K562 (cell line): ENCODE measurements at regions not wholly inside any gene's neighbourhood (a gene's known extent, or its start where the extent isn't known, plus 50 kb on each side); places are given as distances from the start of the nearest gene placed in this dataset.

Experiments used
- ATAC-seq: fragments of 200-7000 bp; cut with Tn5 transposase; 3 replicates; pipeline ENCODE4 v1.9.1; 2020; ENCODE audit warnings: moderate library complexity
- BruUV-seq: library from RNA; stranded (reverse); fragments of 400-500 nt; replicated peaks from 2 replicates; lab custom pipeline; 2021; lab: Mats Ljungman, UMichigan
- CTCF ChIA-PET: fragments of 300-600 bp; formaldehyde crosslinking; extraction: SDS; loops from one replicate; lab custom pipeline; 2021; ENCODE audit warnings: low intra/inter-chr PET ratio; lab: Yijun Ruan, JAX
- POLR2A ChIA-PET: fragments of 300-600, 350-650 bp; sonication (Branson Sonifier 250); formaldehyde crosslinking; extraction: SDS; loops from one replicate; lab custom pipeline; 2021; ENCODE audit warnings: antibody characterized with exemption, inconsistent platforms; lab: Yijun Ruan, JAX
- DNase-seq, 4 experiments: peaks; one replicate each; pipeline versions ENCODE4 v3.0.0 to v3.0.0-alpha.2; 2011 to 2018; ENCODE audit warnings: low spot score in 3 of 4, mixed read lengths in 3 of 4; ENCODE audit errors: extremely low read depth in 1 of 4
- FAIRE-seq: peaks from 2 replicates; lab custom pipeline; 2011; peaks lifted over from hg19 to GRCh38; lab: Jason Lieb, UNC
- H2AFZ ChIP-seq: 2 replicates; pipeline ENCODE4 v1.6.0; 2011; ENCODE audit warnings: low read depth, low read length, control low read depth, inconsistent platforms
- H3K27ac ChIP-seq: fragments of 200-600 bp; 3 replicates; pipeline ENCODE4 v1.8.0; 2011; ENCODE audit warnings: low read depth, mild to moderate bottlenecking, control low read depth, inconsistent platforms, low read length, moderate library complexity, mixed read lengths; ENCODE audit errors: extremely low read depth
- H3K27me3 ChIP-seq, 2 experiments: fragments of 300-600 bp in 1 of 2; 2 replicates in 1 of 2; 3 replicates in 1 of 2; pipeline versions ENCODE4 v1.6.0 to v1.8.0; 2011; ENCODE audit warnings: inconsistent platforms in 2 of 2, low read length in 2 of 2, mild to moderate bottlenecking in 1 of 2, mixed read lengths in 1 of 2, moderate library complexity in 1 of 2; ENCODE audit not compliant: control insufficient read depth in 2 of 2, insufficient read depth in 2 of 2
- H3K36me3 ChIP-seq: fragments of 300-600 bp; 3 replicates; pipeline ENCODE4 v1.8.0; 2011; ENCODE audit warnings: mild to moderate bottlenecking, low read length, inconsistent platforms; ENCODE audit not compliant: control insufficient read depth, insufficient read depth
- H3K4me1 ChIP-seq, 2 experiments: fragments of 200-600 bp in 1 of 2; replicated peaks in 1 of 2; 2 replicates in 1 of 2; 3 replicates in 1 of 2; pipeline versions ENCODE4 v1.5.1 to v1.8.0; 2011; ENCODE audit warnings: inconsistent platforms in 2 of 2, low read length in 2 of 2, mild to moderate bottlenecking in 1 of 2, mixed read lengths in 1 of 2, moderate library complexity in 1 of 2; ENCODE audit not compliant: control insufficient read depth in 2 of 2, insufficient read depth in 2 of 2
- H3K4me2 ChIP-seq: 2 replicates; pipeline ENCODE4 v1.6.1; 2011; ENCODE audit warnings: low read length, control low read depth, inconsistent platforms, mixed read lengths; ENCODE audit not compliant: insufficient read depth
- H3K4me3 ChIP-seq: fragments of 200-600 bp; sonication (generic), shearing (Covaris generic); 2 replicates; pipeline ENCODE4 v1.5.1; 2016; ENCODE audit warnings: control low read depth, inconsistent platforms
- H3K79me2 ChIP-seq: fragments of 200-600 bp; 3 replicates; pipeline ENCODE4 v1.8.0; 2011; ENCODE audit warnings: low read length, inconsistent platforms; ENCODE audit not compliant: control insufficient read depth, insufficient read depth
- H3K9ac ChIP-seq, 2 experiments: 2 replicates each; pipeline versions ENCODE4 v1.6.0 to v1.6.1; 2011; ENCODE audit warnings: low read depth in 2 of 2, low read length in 2 of 2, control low read depth in 1 of 2, inconsistent platforms in 1 of 2, mild to moderate bottlenecking in 1 of 2, mixed read lengths in 1 of 2; ENCODE audit not compliant: insufficient read depth in 1 of 2
- H3K9me1 ChIP-seq: one replicate; pipeline ENCODE4 v1.6.0; 2011; ENCODE audit warnings: inconsistent platforms, mild to moderate bottlenecking, low read length, moderate library complexity; ENCODE audit not compliant: control insufficient read depth, insufficient read depth
- H3K9me3 ChIP-seq: replicated peaks from 2 replicates; pipeline ENCODE4 v1.5.1; 2011; ENCODE audit warnings: low read depth, low read length, inconsistent platforms; ENCODE audit not compliant: control insufficient read depth, insufficient read depth
- H4K20me1 ChIP-seq: replicated peaks from 2 replicates; pipeline ENCODE4 v1.6.1; 2011; ENCODE audit warnings: low read length, inconsistent platforms, mixed read lengths; ENCODE audit not compliant: control insufficient read depth, insufficient read depth
- ARID2 ChIP-seq: fragments of 450-650 bp; IDR thresholded peaks from 2 replicates; pipeline ENCODE4 v1.6.1; 2017; ENCODE audit warnings: antibody characterized with exemption, mild to moderate bottlenecking
- SMAD4 ChIP-seq: fragments of 250-450 bp; sonication (Bioruptor Pico); conservative IDR thresholded peaks from 2 replicates; pipeline ENCODE4 v1.8.0; 2021; ENCODE audit warnings: inconsistent platforms, mild to moderate bottlenecking, moderate library complexity
- ZNF121 ChIP-seq: sonication (generic); formaldehyde crosslinking; conservative IDR thresholded peaks from 2 replicates; pipeline ENCODE4 v1.8.0; 2022; ENCODE audit warnings: missing genetic modification reagents
- ZNF695 ChIP-seq: fragments of 450-650 bp; formaldehyde crosslinking; IDR thresholded peaks from 2 replicates; pipeline ENCODE4 v1.4.0; 2020; ENCODE audit warnings: mild to moderate bottlenecking, moderate library complexity
- ZNF764 ChIP-seq: fragments of 250-450 bp; sonication (Bioruptor Pico); IDR thresholded peaks from 2 replicates; pipeline ENCODE4 v1.4.0; 2020; ENCODE audit warnings: low read depth, mild to moderate bottlenecking, moderate library complexity
- ZNF785 ChIP-seq: fragments of 250-450 bp; sonication (Bioruptor Pico); IDR thresholded peaks from 2 replicates; pipeline ENCODE4 v1.4.0; 2020; ENCODE audit warnings: mild to moderate bottlenecking
- ZZZ3 ChIP-seq: fragments of 450-650 bp; IDR thresholded peaks from 2 replicates; pipeline ENCODE4 v1.6.1; 2016; ENCODE audit warnings: antibody characterized with exemption, mild to moderate bottlenecking, moderate library complexity
- WGBS: fragments of 100-300 bp; shearing (Covaris generic); methylation state at CpG from one replicate; pipeline ENCODE4 v1.1.6; 2016; ENCODE audit warnings: low coverage, mixed read lengths; ENCODE audit not compliant: insufficient coverage; ENCODE audit errors: missing lambda C conversion rate; 5-methylcytosine and 5-hydroxymethylcytosine counted together
- in situ Hi-C: fragments of 300-500 bp; cut with MboI; formaldehyde crosslinking; loops from 4 replicates; pipeline ENCODE4 v1.15.0; 2018; ENCODE audit warnings: inconsistent platforms, mixed read lengths
- intact Hi-C: fragments of 100-400 bp; cut with micrococcal nuclease; formaldehyde crosslinking; loops from 2 replicates; pipeline ENCODE4 v1.14.2; 2022
- TF ChIP-seq, protein P1 (sequence below), 2 experiments: IDR thresholded peaks in 1 of 2; conservative IDR thresholded peaks in 1 of 2; 2 replicates each; pipeline ENCODE4 v1.6.1; 2016; ENCODE audit warnings: low read depth in 2 of 2, mild to moderate bottlenecking in 1 of 2, missing compliant biosample characterization in 1 of 2, missing genetic modification characterization in 1 of 2, moderate library complexity in 1 of 2
- TF ChIP-seq, protein P2 (sequence below): fragments of 250-450 bp; sonication (Bioruptor Pico); IDR thresholded peaks from 2 replicates; pipeline ENCODE4 v1.8.0; 2021; ENCODE audit warnings: borderline replicate concordance, mild to moderate bottlenecking, moderate library complexity; ENCODE audit not compliant: poor library complexity, severe bottlenecking
- TF ChIP-seq, protein P3 (sequence below), 3 experiments: IDR thresholded peaks in 2 of 3; conservative IDR thresholded peaks in 1 of 3; 2 replicates each; pipeline ENCODE4 v1.5.1; 2011 to 2012; ENCODE audit warnings: low read length in 3 of 3, mild to moderate bottlenecking in 3 of 3, control low read depth in 2 of 3, improper control_type of control experiment in 1 of 3, inconsistent platforms in 1 of 3, low read depth in 1 of 3, mixed read lengths in 1 of 3, moderate library complexity in 1 of 3; ENCODE audit not compliant: insufficient read depth in 2 of 3
- TF ChIP-seq, protein P4 (sequence below): sonication (generic); formaldehyde crosslinking; IDR thresholded peaks from 2 replicates; pipeline ENCODE4 v1.8.1; 2023; ENCODE audit warnings: mild to moderate bottlenecking, missing genetic modification reagents

DNA sequence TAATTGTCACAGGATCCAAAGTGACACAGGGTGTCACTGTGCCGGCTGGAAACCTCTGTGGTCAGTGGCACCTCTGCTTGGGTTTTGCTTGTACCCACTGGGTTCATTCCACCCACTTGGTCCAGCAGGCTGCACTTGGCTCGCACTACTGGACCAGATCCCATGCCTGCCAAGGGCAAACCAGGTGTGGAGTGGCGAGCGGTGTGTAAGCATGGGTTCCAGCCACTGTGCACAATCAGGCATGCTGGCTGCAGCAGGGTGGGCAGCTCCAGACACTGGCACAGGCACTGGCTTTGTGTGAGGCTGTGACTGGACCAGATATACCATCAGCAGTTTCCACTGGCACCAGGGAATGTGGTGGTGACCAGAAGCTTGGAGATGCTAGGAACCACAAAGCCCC is 261.4 kb downstream of the KCNA4 start:
- no peak for TF ChIP-seq SMAD4 (CRISPR knock-in tag)
- TF ChIP-seq, protein P1, sequence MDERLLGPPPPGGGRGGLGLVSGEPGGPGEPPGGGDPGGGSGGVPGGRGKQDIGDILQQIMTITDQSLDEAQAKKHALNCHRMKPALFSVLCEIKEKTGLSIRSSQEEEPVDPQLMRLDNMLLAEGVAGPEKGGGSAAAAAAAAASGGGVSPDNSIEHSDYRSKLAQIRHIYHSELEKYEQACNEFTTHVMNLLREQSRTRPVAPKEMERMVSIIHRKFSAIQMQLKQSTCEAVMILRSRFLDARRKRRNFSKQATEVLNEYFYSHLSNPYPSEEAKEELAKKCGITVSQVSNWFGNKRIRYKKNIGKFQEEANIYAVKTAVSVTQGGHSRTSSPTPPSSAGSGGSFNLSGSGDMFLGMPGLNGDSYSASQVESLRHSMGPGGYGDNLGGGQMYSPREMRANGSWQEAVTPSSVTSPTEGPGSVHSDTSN (CRISPR knock-in tag; IDR thresholded peaks at IDR 0.05; ENCODE audit: low read depth): no peak
- TF ChIP-seq, protein P1 (tag; conservative IDR thresholded peaks at IDR 0.05; ENCODE audit: low read depth): no peak
- TF ChIP-seq ZNF785 (CRISPR knock-in tag): no peak
- TF ChIP-seq, protein P2, sequence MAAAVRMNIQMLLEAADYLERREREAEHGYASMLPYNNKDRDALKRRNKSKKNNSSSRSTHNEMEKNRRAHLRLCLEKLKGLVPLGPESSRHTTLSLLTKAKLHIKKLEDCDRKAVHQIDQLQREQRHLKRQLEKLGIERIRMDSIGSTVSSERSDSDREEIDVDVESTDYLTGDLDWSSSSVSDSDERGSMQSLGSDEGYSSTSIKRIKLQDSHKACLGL: no peak
- no peak for TF ChIP-seq ZNF695 (CRISPR knock-in tag)
- TF ChIP-seq, protein P3, sequence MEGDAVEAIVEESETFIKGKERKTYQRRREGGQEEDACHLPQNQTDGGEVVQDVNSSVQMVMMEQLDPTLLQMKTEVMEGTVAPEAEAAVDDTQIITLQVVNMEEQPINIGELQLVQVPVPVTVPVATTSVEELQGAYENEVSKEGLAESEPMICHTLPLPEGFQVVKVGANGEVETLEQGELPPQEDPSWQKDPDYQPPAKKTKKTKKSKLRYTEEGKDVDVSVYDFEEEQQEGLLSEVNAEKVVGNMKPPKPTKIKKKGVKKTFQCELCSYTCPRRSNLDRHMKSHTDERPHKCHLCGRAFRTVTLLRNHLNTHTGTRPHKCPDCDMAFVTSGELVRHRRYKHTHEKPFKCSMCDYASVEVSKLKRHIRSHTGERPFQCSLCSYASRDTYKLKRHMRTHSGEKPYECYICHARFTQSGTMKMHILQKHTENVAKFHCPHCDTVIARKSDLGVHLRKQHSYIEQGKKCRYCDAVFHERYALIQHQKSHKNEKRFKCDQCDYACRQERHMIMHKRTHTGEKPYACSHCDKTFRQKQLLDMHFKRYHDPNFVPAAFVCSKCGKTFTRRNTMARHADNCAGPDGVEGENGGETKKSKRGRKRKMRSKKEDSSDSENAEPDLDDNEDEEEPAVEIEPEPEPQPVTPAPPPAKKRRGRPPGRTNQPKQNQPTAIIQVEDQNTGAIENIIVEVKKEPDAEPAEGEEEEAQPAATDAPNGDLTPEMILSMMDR (IDR thresholded peaks at IDR 0.05 in 2 of 3, conservative IDR thresholded peaks at IDR 0.05 in 1 of 3; ENCODE audit: insufficient read depth in 2 of 3, low read depth in 1 of 3, low read length in 3 of 3): no peak
- no peak for TF ChIP-seq ZZZ3
- no peak for TF ChIP-seq ZNF121 (CRISPR knock-in tag)
- TF ChIP-seq, protein P4, sequence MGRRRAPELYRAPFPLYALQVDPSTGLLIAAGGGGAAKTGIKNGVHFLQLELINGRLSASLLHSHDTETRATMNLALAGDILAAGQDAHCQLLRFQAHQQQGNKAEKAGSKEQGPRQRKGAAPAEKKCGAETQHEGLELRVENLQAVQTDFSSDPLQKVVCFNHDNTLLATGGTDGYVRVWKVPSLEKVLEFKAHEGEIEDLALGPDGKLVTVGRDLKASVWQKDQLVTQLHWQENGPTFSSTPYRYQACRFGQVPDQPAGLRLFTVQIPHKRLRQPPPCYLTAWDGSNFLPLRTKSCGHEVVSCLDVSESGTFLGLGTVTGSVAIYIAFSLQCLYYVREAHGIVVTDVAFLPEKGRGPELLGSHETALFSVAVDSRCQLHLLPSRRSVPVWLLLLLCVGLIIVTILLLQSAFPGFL (CRISPR knock-in tag): no peak
- TF ChIP-seq ZNF764 (CRISPR knock-in tag): no peak
- no peak for TF ChIP-seq ARID2
- Histone ChIP-seq H3K4me3 (no peak overlapping the region), H4K20me1 (no peaks in the 10 kb centered on the region), H2AFZ (no peak overlapping the region), H3K79me2 (no peaks in the 10 kb centered on the region), H3K9me3 (0 out of 2 replicates have a peak, but pooled peaks cover 1% of the 10 kb centered on the region), H3K27me3 (no peaks in the 10 kb centered on the region), H3K9ac (no peak overlapping the region), H3K4me1 (no peaks in the 10 kb centered on the region), H3K27ac (no peak overlapping the region), H3K9me1 (no peaks in the 10 kb centered on the region), H3K4me2 (no peak overlapping the region), H3K36me3 (no peaks in the 10 kb centered on the region)
- no TSS peak for BruUV-seq
- in situ Hi-C loops (no loop called here), intact Hi-C loops (no loop called here)
- no peak for DNase-seq
- no peak for ATAC-seq
- ChIA-PET CTCF (no interaction called here), POLR2A (no interaction called here)
- WGBS: 0% methylated on average over 4 of the region's 4 CpGs
- no peak for FAIRE-seq
